ENCODE measurements at regions not wholly inside any gene's neighbourhood (a gene's known extent, or its start where the extent isn't known, plus 50 kb on each side); places are given as distances from the start of the nearest gene placed in this dataset.

DNA sequence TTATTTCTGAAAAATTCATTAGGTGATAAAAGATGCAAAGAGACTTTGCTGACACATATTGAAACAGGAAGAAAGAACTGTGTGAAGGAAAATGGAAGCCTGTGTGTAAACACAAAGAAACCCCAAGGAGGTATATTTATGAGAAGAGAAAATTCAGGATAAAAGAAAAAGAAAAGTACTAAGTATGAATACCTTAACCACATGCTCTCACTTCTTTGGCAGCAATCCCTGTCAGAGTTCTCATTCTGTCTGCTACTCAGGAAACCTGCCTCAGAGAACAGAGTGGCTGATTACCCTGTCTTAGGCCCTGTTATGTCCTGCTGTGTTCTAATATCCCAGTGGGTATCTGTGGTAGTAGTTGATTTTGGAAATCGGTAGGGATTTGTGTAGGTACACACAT is 457.9 kb downstream of the TBC1D32 start:
- H3K4me1 ChIP-seq (ENCODE audit: control insufficient read depth, insufficient read depth, low read length) = no peaks in the 10 kb centered on the region
- H3K9me3 ChIP-seq (ENCODE audit: control insufficient read depth, insufficient read depth, low read length) = no peaks in the 10 kb centered on the region
- no peaks in the 10 kb centered on the region for H3K36me3 ChIP-seq (ENCODE audit: control insufficient read depth, insufficient read depth, low read length)
- H3K9ac ChIP-seq (ENCODE audit: low read depth, low read length) = no peak overlapping the region
- no peak overlapping the region for H3K27ac ChIP-seq (ENCODE audit: low read depth, low read length)
- H3K27me3 ChIP-seq (ENCODE audit: control insufficient read depth, insufficient read depth, low read length) = no peaks in the 10 kb centered on the region
- H3K4me3 ChIP-seq (ENCODE audit: low read depth, low read length) = no peak overlapping the region

DNA sequence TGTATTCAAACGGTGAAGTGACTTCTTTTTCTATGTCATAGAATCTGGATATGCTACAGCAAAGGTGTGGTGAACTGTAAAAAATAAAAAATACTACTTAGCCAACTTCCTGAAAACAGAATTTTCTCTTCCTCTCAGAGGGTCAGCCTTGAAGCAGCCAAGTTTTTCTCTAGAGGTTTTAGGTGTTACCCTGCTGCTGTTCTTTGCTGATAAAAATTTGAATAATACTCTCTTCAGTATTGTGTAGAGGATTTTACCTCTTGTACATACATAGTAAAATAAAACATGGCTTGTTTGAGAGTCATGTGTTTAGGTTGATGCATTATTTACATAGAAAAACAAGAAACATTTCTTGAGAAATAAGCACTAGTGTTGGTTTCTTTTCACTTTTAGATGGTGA is 458.4 kb downstream of the TBC1D32 start:
- no peaks in the 10 kb centered on the region for H3K36me3 ChIP-seq (ENCODE audit: control insufficient read depth, insufficient read depth, low read length)
- no peaks in the 10 kb centered on the region for H3K27me3 ChIP-seq (ENCODE audit: control insufficient read depth, insufficient read depth, low read length)
- H3K27ac ChIP-seq (ENCODE audit: low read depth, low read length) = no peak overlapping the region
- H3K9ac ChIP-seq (ENCODE audit: low read depth, low read length) = no peak overlapping the region
- no peak overlapping the region for H3K4me3 ChIP-seq (ENCODE audit: low read depth, low read length)
- no peaks in the 10 kb centered on the region for H3K4me1 ChIP-seq (ENCODE audit: control insufficient read depth, insufficient read depth, low read length)
- H3K9me3 ChIP-seq (ENCODE audit: control insufficient read depth, insufficient read depth, low read length) = no peaks in the 10 kb centered on the region

DNA sequence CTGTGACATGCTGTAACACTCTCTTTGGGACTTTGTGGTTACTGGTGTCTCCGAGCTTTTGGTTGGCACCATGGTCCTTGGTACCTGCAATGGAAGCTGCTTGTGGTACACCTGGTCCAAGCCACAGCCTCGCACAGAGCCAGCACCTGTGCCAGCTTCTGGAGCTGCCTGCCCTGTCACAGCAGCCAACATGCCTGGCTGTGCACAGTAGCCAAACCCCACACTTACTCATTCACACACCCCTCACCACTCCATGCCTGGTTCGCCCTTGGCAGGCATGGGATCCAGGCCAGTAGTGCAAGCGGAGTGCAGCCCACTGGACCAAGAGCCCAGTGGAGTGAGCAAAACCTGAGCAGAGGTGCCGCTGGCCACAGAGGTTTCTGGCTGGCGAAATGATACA is 459.9 kb downstream of the TBC1D32 start:
- Histone ChIP-seq H3K4me3 (ENCODE audit: low read depth, low read length) (no peak overlapping the region), H3K9me3 (ENCODE audit: control insufficient read depth, insufficient read depth, low read length) (no peaks in the 10 kb centered on the region), H3K27me3 (ENCODE audit: control insufficient read depth, insufficient read depth, low read length) (no peaks in the 10 kb centered on the region), H3K9ac (ENCODE audit: low read depth, low read length) (no peak overlapping the region), H3K36me3 (ENCODE audit: control insufficient read depth, insufficient read depth, low read length) (no peaks in the 10 kb centered on the region), H3K27ac (ENCODE audit: low read depth, low read length) (no peak overlapping the region), H3K4me1 (ENCODE audit: control insufficient read depth, insufficient read depth, low read length) (no peaks in the 10 kb centered on the region)

DNA sequence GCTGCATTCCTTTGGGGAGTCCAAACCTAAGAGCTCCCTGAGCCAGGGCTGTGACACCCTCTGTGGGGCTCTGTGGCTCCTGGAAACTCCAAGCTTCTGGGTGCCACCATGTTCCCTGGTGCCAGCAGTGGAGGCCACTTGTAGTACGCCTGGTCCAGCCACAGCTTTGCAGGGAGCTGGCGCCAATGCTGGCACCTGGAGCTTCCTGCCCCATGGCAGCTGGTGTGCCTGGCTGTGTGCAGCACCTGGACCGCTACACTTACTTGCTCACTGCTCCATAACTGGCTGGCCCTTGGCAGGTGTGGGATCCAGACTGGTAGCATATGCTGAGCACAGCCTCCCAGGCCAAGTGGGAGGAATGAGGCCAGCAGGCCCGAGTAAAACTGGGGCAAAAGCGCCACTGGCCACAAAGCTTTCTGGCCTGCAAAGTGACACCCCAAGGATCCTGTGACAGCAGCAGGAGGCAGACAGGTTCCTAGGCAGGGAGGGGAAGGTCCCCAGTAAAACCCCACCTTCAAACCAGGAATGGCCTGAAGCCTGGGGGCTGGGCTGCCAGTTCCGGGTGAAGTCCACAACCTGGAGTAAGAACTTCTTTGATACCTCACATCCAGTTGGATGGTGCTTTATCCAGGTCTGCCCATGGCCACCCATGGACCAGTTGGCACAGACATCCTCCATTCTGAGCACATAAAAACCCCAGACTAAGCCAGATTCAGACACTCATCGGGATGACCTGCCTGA is 461.0 kb downstream of the TBC1D32 start:
- H3K4me1 ChIP-seq (ENCODE audit: control insufficient read depth, insufficient read depth, low read length) = no peaks in the 10 kb centered on the region
- no peak overlapping the region for H3K27ac ChIP-seq (ENCODE audit: low read depth, low read length)
- no peaks in the 10 kb centered on the region for H3K9me3 ChIP-seq (ENCODE audit: control insufficient read depth, insufficient read depth, low read length)
- no peaks in the 10 kb centered on the region for H3K36me3 ChIP-seq (ENCODE audit: control insufficient read depth, insufficient read depth, low read length)
- H3K9ac ChIP-seq (ENCODE audit: low read depth, low read length) = no peak overlapping the region
- no peaks in the 10 kb centered on the region for H3K27me3 ChIP-seq (ENCODE audit: control insufficient read depth, insufficient read depth, low read length)
- H3K4me3 ChIP-seq (ENCODE audit: low read depth, low read length) = no peak overlapping the region

DNA sequence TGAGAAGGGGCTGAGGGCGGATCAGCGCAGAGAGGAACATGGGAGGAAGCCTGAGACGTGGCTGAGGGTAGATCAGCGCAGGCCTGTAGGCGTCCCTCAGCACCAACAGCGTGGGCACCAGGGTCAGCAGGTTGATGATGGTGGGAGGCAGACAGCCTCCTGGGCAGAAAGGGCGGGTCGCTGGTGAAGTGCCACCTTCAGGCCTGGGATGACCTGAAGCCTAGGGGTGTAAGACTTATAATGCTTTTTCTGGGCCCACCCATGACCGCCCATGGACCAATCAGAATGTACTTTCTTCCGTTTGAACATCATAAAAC is 462.1 kb downstream of the TBC1D32 start:
- no peak overlapping the region for H3K27ac ChIP-seq (ENCODE audit: low read depth, low read length)
- no peaks in the 10 kb centered on the region for H3K9me3 ChIP-seq (ENCODE audit: control insufficient read depth, insufficient read depth, low read length)
- H3K4me3 ChIP-seq (ENCODE audit: low read depth, low read length) = no peak overlapping the region
- no peaks in the 10 kb centered on the region for H3K4me1 ChIP-seq (ENCODE audit: control insufficient read depth, insufficient read depth, low read length)
- H3K27me3 ChIP-seq (ENCODE audit: control insufficient read depth, insufficient read depth, low read length) = no peaks in the 10 kb centered on the region
- no peaks in the 10 kb centered on the region for H3K36me3 ChIP-seq (ENCODE audit: control insufficient read depth, insufficient read depth, low read length)
- no peak overlapping the region for H3K9ac ChIP-seq (ENCODE audit: low read depth, low read length)

DNA sequence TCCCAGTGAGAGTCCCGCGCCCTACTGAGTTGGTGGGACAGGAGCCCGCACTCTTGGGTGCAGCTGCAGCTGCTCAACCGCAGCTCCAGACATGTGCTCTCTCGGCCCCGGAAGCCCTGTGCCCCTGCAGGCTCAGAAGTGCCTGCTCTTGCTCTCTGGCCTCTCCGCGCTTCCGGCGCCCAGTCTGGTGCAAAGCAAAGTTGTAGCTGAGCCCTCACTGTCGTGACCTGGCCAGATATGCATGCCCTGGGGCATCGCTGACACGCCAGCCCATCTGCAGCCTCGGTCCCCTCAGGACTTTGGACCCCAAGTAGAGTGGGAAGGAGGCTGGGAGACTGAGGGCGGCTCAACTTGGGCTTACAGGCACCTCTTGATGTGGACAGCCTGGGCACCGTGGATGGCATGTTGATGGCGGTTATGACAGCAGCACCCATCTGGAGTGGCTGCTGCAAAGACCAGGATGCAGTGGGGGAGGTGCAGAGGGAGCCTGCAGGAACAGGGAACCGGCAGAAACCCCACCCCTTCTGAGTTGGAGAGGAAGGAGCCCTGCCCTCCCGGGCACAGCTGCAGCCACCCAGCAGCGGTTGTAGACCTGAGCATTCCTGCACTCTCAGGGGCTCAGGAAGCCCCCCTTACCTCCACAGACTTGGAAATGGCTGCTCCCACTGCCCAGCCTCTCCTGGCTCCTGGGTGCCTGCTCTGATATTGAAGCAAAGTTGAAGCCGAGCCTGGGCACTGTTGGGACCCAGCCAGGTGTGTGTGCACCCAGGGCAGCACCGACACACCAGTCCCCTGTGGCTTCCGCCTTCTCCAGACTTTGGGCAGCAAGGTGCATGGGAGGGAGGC is 462.6 kb downstream of the TBC1D32 start:
- Histone ChIP-seq H3K4me1 (ENCODE audit: control insufficient read depth, insufficient read depth, low read length) (no peaks in the 10 kb centered on the region), H3K9ac (ENCODE audit: low read depth, low read length) (no peak overlapping the region), H3K27me3 (ENCODE audit: control insufficient read depth, insufficient read depth, low read length) (no peaks in the 10 kb centered on the region), H3K9me3 (ENCODE audit: control insufficient read depth, insufficient read depth, low read length) (no peaks in the 10 kb centered on the region), H3K36me3 (ENCODE audit: control insufficient read depth, insufficient read depth, low read length) (no peaks in the 10 kb centered on the region), H3K4me3 (ENCODE audit: low read depth, low read length) (no peak overlapping the region), H3K27ac (ENCODE audit: low read depth, low read length) (no peak overlapping the region)

DNA sequence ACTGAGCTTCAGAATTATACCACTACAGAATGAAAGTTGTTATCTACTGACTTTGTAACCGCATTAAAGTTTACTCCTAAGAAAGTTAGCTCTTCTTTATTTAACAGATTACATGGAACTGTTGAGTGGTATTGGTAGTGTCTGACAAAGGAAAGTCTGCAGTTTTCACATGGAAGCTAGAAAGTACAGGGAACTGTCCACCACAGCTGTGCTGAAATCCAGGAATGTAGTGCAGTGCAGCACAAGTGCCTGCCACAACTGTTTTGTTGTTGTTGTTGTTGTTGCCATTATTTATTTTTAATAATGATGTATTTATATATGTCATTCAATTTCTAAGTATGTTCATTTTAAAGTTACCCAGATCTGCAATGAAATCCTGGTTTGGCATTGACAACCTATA is 464.9 kb downstream of the TBC1D32 start:
- no peak overlapping the region for H3K27ac ChIP-seq (ENCODE audit: low read depth, low read length)
- H3K9me3 ChIP-seq (ENCODE audit: control insufficient read depth, insufficient read depth, low read length) = no peaks in the 10 kb centered on the region
- no peaks in the 10 kb centered on the region for H3K36me3 ChIP-seq (ENCODE audit: control insufficient read depth, insufficient read depth, low read length)
- H3K4me1 ChIP-seq (ENCODE audit: control insufficient read depth, insufficient read depth, low read length) = no peaks in the 10 kb centered on the region
- no peaks in the 10 kb centered on the region for H3K27me3 ChIP-seq (ENCODE audit: control insufficient read depth, insufficient read depth, low read length)
- no peak overlapping the region for H3K9ac ChIP-seq (ENCODE audit: low read depth, low read length)
- no peak overlapping the region for H3K4me3 ChIP-seq (ENCODE audit: low read depth, low read length)

DNA sequence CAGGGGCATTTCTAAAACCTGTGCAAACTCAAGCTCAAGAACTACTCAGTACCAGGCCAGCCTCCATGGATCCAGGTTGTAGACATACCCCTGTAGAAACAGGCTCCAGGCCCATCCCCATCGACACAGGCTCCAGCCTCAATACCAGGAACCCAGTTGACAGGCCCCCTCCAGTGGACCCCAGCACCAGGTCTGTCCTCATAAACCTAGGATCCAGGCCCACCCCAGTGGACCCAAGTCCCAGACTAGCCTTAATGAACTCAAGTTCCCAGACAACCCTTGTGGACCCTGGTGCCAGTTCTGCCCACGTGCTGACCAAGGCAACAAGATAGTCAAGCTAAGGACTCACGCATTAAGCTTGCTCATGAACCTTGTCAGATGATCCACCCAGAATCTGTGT is 476.9 kb downstream of the TBC1D32 start:
- H3K9me3 ChIP-seq (ENCODE audit: control insufficient read depth, insufficient read depth, low read length) = no peaks in the 10 kb centered on the region
- no peaks in the 10 kb centered on the region for H3K27me3 ChIP-seq (ENCODE audit: control insufficient read depth, insufficient read depth, low read length)
- H3K9ac ChIP-seq (ENCODE audit: low read depth, low read length) = no peak overlapping the region
- H3K4me1 ChIP-seq (ENCODE audit: control insufficient read depth, insufficient read depth, low read length) = no peaks in the 10 kb centered on the region
- no peaks in the 10 kb centered on the region for H3K36me3 ChIP-seq (ENCODE audit: control insufficient read depth, insufficient read depth, low read length)
- no peak overlapping the region for H3K4me3 ChIP-seq (ENCODE audit: low read depth, low read length)
- no peak overlapping the region for H3K27ac ChIP-seq (ENCODE audit: low read depth, low read length)

DNA sequence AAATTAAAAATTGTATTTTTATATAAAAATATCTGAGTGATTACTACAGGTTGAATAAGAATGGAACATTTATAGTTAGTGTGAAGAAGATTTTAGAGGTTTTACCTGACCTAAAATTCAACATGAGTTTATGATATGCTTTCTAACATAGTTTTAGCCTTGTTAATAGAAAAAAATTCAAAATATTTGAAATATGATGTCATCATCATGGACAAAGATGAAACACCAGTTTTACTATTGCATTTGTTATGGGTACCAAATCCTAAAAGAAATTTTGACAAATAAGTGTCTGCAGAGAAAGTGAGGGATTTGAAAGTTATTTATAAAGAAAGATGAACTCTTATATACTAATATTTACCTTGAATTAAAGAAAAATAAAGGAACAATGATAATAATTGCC is 479.7 kb downstream of the TBC1D32 start:
- Histone ChIP-seq H3K27me3 (ENCODE audit: control insufficient read depth, insufficient read depth, low read length) (no peaks in the 10 kb centered on the region), H3K4me3 (ENCODE audit: low read depth, low read length) (no peak overlapping the region), H3K4me1 (ENCODE audit: control insufficient read depth, insufficient read depth, low read length) (no peaks in the 10 kb centered on the region), H3K27ac (ENCODE audit: low read depth, low read length) (no peak overlapping the region), H3K9ac (ENCODE audit: low read depth, low read length) (no peak overlapping the region), H3K9me3 (ENCODE audit: control insufficient read depth, insufficient read depth, low read length) (no peaks in the 10 kb centered on the region), H3K36me3 (ENCODE audit: control insufficient read depth, insufficient read depth, low read length) (no peaks in the 10 kb centered on the region)

DNA sequence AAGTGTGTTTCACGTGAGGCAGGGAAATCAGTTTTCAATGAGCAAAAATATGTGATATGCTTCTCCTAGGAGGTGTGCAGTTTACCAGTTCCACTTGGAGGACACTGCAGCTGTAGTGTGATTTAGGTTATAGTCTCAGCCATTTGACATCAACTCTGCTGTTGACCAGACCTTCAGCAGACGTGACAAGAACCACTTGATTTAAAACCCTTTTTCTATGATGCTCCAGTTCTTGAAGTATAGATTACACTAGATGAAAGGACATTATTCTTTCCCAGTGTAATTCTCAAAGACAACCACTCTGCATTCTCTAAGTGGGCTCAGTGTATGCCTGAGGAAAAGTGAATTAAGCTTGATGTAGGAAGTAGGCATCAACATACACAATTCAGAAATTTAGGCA is 480.8 kb downstream of the TBC1D32 start:
- Histone ChIP-seq H3K9me3 (ENCODE audit: control insufficient read depth, insufficient read depth, low read length) (no peaks in the 10 kb centered on the region), H3K4me1 (ENCODE audit: control insufficient read depth, insufficient read depth, low read length) (no peaks in the 10 kb centered on the region), H3K36me3 (ENCODE audit: control insufficient read depth, insufficient read depth, low read length) (no peaks in the 10 kb centered on the region), H3K27me3 (ENCODE audit: control insufficient read depth, insufficient read depth, low read length) (no peaks in the 10 kb centered on the region), H3K9ac (ENCODE audit: low read depth, low read length) (no peak overlapping the region), H3K27ac (ENCODE audit: low read depth, low read length) (no peak overlapping the region), H3K4me3 (ENCODE audit: low read depth, low read length) (no peak overlapping the region)

DNA sequence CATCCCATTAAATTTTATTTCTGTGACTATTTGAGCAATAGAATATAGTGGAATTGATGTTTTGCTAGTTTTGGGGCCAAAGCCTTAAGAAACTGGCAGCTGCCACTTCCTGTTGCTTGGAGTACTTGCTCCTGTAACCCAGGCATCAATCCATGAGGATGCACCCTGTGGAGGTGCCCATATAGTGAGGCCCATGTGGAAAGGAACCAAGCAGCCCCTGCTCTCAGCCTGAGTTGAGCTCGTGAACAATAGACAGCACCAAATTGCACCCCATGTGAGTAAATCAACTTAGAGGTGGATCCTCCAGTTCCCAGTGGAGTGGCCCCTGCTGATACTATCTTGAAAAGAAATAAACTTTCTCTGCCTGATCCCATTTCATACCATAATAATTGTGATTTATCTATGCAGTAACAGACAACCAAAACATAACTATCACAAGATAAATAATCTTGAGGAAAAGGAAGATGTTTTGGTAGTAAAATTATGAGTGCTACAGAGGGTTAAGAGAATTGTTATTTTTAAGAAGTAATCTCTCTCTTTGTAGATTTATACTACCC is 481.9 kb downstream of the TBC1D32 start:
- Histone ChIP-seq H3K9me3 (ENCODE audit: control insufficient read depth, insufficient read depth, low read length) (no peaks in the 10 kb centered on the region), H3K36me3 (ENCODE audit: control insufficient read depth, insufficient read depth, low read length) (no peaks in the 10 kb centered on the region), H3K9ac (ENCODE audit: low read depth, low read length) (no peak overlapping the region), H3K27ac (ENCODE audit: low read depth, low read length) (no peak overlapping the region), H3K4me3 (ENCODE audit: low read depth, low read length) (no peak overlapping the region), H3K27me3 (ENCODE audit: control insufficient read depth, insufficient read depth, low read length) (no peaks in the 10 kb centered on the region), H3K4me1 (ENCODE audit: control insufficient read depth, insufficient read depth, low read length) (no peaks in the 10 kb centered on the region)

All from HUES48 (cell line).